ENCODE measurements at regions not wholly inside any gene's neighbourhood (a gene's known extent, or its start where the extent isn't known, plus 50 kb on each side); places are given as distances from the start of the nearest gene placed in this dataset.
"Not testable (repeated sequence)": the region's sequence is repeated elsewhere in the genome, so short reads cannot be mapped to it uniquely, and the experiment has no call there.

GRCh38 chr4:100340512-100341485, 150.5 kb upstream of the DDIT4L start:
- no peak for DNase-seq

DNA sequence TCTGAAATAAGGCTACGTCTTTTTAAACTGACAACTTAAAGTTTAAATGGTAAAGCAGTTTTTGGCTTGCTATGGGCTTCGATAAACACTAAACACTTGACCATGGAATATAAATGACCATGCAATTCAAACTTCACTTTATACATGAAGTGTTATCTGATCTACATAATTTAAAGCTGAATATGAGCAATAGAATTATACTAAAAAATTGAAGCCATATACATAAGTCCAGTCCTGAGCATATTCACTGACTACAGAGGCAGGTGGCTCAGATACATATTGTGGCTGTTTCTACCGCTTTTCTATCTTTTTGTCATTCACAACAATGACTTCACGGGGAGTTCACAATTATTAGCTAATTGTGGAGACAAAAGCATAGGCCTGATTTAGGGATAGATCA, 149.6 kb upstream of the DDIT4L start:
- no peak for DNase-seq

- DNase-seq = not testable (repeated sequence)
Observed at GRCh38 chr4:100333491-100333890, 143.2 kb upstream of the DDIT4L start.

- DNase-seq = no peak
Observed at GRCh38 chr4:100317032-100317864, 127.0 kb upstream of the DDIT4L start.

DNA sequence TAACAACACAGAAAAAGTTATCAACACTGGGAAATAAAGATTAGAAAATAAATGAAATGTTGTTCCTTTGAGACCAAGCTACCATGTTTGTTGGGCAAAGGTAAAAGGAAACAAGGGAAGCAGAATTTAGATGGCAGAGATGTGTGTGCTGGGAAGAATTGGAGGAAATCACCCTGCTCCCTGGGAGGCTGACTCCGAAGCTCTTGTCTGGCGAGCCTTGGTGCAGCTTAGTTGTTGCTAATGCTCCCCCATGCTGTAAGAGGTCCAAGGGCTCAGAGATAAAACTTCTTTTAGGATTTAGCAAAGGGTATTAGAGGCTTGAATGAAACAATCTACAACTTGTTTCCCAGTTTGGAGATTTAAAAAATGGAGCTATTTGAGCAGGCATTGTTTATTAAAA, 123.8 kb upstream of the DDIT4L start:
- no peak for DNase-seq

DNA sequence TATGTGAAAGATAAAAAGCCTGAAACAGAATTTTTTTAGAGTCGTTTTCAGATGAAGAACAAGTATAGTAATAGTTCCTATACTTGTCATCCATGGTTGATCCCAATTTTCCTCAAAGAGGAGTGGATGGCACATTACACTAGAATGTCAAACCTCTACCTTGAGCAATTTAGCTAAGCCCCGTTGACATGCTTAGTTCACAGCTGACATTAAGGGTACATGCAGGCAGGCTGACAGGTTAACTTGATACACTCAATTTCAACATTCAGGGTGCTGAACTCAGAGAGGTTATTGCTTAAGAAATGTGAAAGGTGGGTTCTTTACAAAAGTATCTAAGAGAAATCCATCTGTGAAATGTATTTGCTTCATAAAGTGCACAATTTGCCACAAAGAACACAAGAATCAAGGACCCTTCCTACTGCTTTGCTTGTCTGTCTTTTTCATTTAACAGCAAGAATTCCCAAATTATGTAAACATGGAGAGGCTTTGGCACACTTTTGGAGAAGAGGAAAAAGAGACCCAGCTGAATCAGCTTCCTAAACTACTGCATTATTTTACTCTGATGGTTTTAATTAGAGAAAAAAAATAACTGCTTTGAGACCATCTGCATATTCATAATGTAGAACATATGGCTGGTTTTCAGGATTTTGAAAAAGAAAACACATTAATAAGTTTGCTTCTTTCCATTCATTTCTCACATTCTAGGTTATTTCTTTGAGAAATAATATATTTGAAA, 122.5 kb upstream of the DDIT4L start:
- DNase-seq = no peak

GRCh38 chr4:100311181-100311580, 120.9 kb upstream of the DDIT4L start:
- DNase-seq = no peak

DNA sequence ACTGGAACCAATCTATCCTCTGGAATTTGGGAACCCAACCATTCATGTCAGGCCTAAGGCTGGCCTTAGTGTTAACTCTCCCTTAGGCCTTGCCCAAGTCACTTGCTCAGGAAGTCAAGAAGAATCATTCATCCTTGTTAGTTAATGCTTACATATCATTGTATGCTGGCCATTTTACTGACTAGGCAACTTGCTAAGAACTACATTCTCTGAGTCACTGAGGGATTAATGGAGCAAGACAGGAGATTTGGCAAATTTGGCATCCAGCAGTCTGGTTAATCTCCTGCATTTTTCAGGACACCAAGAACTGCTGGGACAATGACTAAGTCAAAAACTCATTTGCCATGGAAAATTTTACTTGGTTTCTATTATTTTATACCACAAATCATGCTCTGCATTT, 115.8 kb upstream of the DDIT4L start:
- DNase-seq = no peak

- no peak for DNase-seq
Observed at GRCh38 chr4:100302061-100303026, 112.1 kb upstream of the DDIT4L start.

DNA sequence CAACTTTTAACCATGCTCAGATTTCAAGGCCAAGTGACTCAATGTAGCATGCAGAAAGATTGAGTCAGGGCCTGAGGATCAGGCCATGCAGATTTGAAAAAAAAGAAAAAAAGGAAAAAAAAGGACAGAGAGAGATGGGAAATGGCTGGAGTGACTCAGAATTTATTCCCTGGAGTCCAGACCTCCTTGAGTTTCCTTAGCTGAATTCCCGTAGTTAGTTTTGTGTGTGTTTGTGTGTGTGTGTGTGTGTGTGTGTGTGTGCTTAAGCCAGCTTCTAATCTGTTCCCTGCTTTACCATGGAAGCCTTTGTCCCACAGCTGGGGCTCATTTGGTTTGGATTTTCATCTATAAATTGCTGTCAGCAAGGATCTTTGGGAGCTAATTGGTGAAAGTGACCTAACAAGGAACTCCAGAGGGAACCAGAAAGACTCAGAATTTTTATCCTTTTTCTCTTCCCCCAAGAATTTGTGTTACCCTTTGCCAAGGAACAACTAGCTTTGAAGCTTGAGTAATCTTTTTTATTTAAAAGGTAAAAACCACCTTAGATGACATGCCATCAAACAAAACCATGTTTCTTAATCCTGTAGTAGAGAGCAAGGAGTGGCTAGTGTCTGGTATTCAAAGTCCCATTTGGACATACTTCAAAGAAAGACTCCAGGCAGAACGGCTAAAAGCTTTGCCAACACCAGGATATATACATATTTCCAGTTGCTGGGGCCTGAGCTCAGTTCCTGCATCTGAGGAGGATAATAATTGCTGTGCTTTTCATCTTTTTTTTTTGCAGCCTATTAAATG, 109.0 kb upstream of the DDIT4L start:
- no peak for DNase-seq

GRCh38 chr4:100295792-100296191, 105.5 kb upstream of the DDIT4L start:
- no peak for DNase-seq

GRCh38 chr4:100294356-100294755, 104.1 kb upstream of the DDIT4L start:
- no peak for DNase-seq

DNA sequence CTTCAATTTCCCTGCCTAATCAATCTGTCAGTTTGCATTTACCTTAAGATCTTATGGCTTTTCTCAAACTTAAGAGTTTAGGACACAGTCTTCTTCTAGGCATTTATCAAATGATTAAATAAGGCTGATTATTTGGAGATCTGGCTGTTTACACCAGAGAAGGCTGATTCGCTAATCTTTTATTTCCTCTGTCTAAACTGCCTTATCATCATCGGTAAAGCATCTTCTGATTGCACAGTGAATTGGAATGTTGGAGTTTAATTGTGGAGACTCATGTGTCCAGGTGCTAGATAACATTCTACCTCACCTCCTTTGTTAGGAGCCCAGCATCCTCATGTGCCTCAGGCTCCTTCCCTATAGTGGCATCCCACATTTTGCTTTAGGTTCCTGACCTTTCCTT, 100.3 kb upstream of the DDIT4L start:
- DNase-seq = no peak

DNA sequence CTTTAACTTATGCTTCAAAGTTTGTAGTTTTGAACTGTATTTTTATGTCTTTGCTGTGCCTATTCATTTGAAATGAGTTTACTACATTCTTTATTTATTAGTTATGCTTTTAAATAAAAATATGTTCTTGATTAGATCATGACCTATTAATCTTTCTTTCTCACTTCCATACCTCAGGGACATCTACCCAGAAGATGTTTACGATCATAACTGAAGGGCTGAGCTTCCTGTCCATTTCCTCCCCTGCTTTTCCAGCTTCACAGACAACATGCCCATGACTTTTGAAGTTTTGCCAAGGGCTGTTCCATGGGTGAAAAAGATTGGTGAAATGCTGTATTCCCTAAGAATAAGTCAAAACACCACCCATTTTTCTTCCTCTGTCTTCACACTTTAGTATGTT, 99.7 kb upstream of the DDIT4L start:
- DNase-seq = no peak

- no peak for DNase-seq
Observed at GRCh38 chr4:100289530-100289888, 99.2 kb upstream of the DDIT4L start.

DNA sequence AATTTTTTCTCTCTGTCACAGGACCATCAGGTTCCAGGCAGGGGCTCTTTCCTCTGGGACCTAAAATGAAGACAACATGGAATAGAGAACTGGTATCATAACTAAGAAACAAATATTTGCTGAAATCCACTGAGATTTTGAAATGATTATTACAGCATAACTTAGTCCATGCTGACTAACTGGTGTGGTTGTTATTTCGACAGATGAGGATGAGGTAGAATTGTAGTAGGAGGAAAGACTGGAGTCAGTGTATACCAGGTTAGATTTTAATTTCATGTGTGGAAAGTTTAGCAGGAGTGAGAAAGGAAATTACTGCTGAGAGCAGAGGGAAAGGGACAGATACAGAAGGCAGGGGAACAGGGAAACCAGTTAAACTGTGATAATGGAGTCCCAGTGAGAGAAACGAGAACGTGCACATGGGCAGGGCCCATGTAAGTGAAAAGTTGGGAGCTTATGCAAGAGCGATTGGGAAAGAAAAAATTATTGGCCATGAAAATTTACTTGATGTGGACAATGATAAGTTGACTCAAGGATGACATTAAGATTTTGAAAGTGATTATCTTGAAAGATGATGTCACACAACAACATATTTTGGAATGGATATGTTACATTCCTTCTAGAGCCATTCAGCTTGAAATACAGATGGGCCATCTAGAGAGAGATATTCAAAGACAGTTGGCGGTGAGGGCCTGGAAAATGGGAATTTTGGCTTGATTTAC, 98.7 kb upstream of the DDIT4L start:
- no peak for DNase-seq

DNA sequence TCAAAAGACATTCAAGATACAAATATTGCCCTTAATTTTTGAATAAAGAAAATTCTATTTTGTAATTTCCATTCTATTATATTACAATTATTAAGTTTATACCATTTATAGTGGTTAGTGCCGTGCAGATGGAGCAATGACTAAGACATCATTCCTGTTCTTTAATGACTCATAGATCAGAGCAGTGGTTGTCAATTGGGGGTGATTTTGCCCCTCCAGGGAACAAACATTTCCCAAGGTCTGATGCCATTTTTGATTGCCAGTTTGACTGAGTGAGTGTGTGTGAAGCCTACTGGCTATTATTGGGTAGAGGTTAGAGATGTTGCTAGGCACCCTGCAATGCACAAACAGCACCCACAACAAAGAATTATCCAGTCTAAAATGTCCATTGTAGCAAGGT, 97.9 kb upstream of the DDIT4L start:
- DNase-seq = no peak

- DNase-seq = no peak
Observed at GRCh38 chr4:100287534-100287933, 97.3 kb upstream of the DDIT4L start.

DNA sequence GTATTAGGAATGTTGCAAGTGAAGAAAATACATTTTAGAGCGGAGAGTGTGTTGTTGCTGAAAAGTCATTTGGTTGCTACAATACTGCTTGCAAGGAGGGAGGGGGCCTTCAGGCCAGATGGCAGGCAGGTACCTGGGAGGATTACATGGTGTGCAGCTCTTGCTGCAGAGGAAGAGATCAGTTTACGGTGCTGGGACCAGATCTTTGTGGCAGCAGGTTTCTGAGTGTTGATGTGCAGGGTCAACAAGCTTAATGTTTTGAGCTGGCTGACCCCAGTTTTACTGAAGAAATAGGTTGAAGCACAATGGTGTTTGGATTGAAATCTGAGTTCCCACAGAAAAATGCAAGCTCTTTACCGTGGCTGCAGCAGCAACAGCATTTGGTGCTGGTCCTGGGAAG, 96.4 kb upstream of the DDIT4L start:
- DNase-seq = no peak

DNA sequence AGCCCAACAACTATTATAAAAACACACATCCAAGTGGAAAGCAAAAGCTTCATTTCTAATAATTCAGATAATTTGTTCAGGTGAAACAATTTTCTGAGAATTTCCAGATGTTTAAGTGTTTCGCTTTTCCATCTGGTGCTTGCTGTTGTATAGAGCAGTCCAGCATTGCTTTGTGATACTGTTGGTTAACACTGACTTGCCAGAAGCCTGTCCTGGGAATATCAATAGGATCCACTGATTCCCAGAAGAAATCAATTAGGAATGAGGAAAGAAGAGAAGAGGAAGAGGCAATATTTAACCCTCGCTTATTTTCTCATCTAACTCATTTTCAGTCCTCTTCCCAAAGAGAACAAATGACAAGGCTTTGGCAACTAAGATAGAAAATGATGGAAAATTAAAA, 94.9 kb upstream of the DDIT4L start:
- no peak for DNase-seq
